Osteoblast (primary cell): ENCODE measurements at regions not wholly inside any gene's neighbourhood (a gene's known extent, or its start where the extent isn't known, plus 50 kb on each side); places are given as distances from the start of the nearest gene placed in this dataset.

ENCODE experiments used
- DNase-seq: peaks from one replicate; pipeline ENCODE4 v3.0.0; 2011; ENCODE audit warnings: low spot score, mixed read lengths; ENCODE audit not compliant: insufficient read length; ENCODE audit errors: missing footprints
- H2AFZ ChIP-seq: 2 replicates; pipeline ENCODE4 v1.6.0; 2011; ENCODE audit warnings: mild to moderate bottlenecking, low read length
- H3K27ac ChIP-seq: 2 replicates; pipeline ENCODE4 v1.5.1; 2011; ENCODE audit warnings: mild to moderate bottlenecking, low read depth, low read length, moderate library complexity
- H3K27me3 ChIP-seq: 2 replicates; pipeline ENCODE4 v1.6.0; 2012; ENCODE audit warnings: mild to moderate bottlenecking, control low read depth, inconsistent platforms, low read length, moderate library complexity; ENCODE audit not compliant: insufficient read depth
- H3K36me3 ChIP-seq: 2 replicates; pipeline ENCODE4 v1.5.1; 2011; ENCODE audit warnings: mild to moderate bottlenecking, low read length, control low read depth, moderate library complexity; ENCODE audit not compliant: insufficient read depth
- H3K4me1 ChIP-seq: 2 replicates; pipeline ENCODE4 v1.5.1; 2011; ENCODE audit warnings: mild to moderate bottlenecking, low read length, control low read depth, moderate library complexity; ENCODE audit not compliant: insufficient read depth
- H3K4me2 ChIP-seq: 2 replicates; pipeline ENCODE4 v1.6.0; 2011; ENCODE audit warnings: mild to moderate bottlenecking, low read length; ENCODE audit not compliant: insufficient read depth
- H3K4me3 ChIP-seq: fragments of 200-600 bp; sonication (generic); 3 replicates; pipeline ENCODE4 v1.5.1; 2012; ENCODE audit warnings: mild to moderate bottlenecking, low read length, inconsistent platforms; ENCODE audit not compliant: insufficient read depth
- H3K79me2 ChIP-seq: 2 replicates; pipeline ENCODE4 v1.6.0; 2012; ENCODE audit warnings: mild to moderate bottlenecking, low read length, control low read depth, inconsistent platforms; ENCODE audit not compliant: insufficient read depth
- H3K9me3 ChIP-seq: 2 replicates; pipeline ENCODE4 v1.5.1; 2011; ENCODE audit warnings: low read depth, low read length, control low read depth
- H4K20me1 ChIP-seq: 2 replicates; pipeline ENCODE4 v1.6.0; 2012; ENCODE audit warnings: mild to moderate bottlenecking, low read length, control low read depth; ENCODE audit not compliant: insufficient read depth
- CTCF ChIP-seq: IDR thresholded peaks from 2 replicates; pipeline ENCODE4 v1.5.1; 2011; ENCODE audit warnings: mild to moderate bottlenecking, low read depth, low read length, moderate library complexity; ENCODE audit errors: extremely low read depth

GRCh38 chr9:102652471-102652870, 342.7 kb upstream of the CYLC2 start:
- H3K27ac ChIP-seq = no peak overlapping the region
- H3K27me3 ChIP-seq = no peaks in the 10 kb centered on the region
- no peak overlapping the region for H3K4me3 ChIP-seq
- H3K4me1 ChIP-seq = no peaks in the 10 kb centered on the region
- no peaks in the 10 kb centered on the region for H4K20me1 ChIP-seq
- no peaks in the 10 kb centered on the region for H3K36me3 ChIP-seq
- no peak for DNase-seq
- H3K4me2 ChIP-seq = no peak overlapping the region
- no peaks in the 10 kb centered on the region for H3K9me3 ChIP-seq
- TF ChIP-seq CTCF = no peak
- H3K79me2 ChIP-seq = no peaks in the 10 kb centered on the region
- H2AFZ ChIP-seq = no peak overlapping the region

- Histone ChIP-seq H3K9me3 (no peaks in the 10 kb centered on the region), H3K79me2 (no peaks in the 10 kb centered on the region), H3K36me3 (no peaks in the 10 kb centered on the region), H3K4me1 (no peaks in the 10 kb centered on the region), H4K20me1 (no peaks in the 10 kb centered on the region), H3K4me3 (no peak overlapping the region), H3K27me3 (no peaks in the 10 kb centered on the region), H3K4me2 (no peak overlapping the region), H2AFZ (no peak overlapping the region), H3K27ac (no peak overlapping the region)
- TF ChIP-seq CTCF = no peak
- DNase-seq = no peak
Measured at GRCh38 chr9:102650896-102651295, 344.2 kb upstream of the CYLC2 start.

GRCh38 chr9:102642651-102643050, 352.5 kb upstream of the CYLC2 start:
- H3K4me1 ChIP-seq = no peaks in the 10 kb centered on the region
- no peaks in the 10 kb centered on the region for H3K27me3 ChIP-seq
- no peak overlapping the region for H3K27ac ChIP-seq
- no peaks in the 10 kb centered on the region for H3K36me3 ChIP-seq
- no peak overlapping the region for H2AFZ ChIP-seq
- TF ChIP-seq CTCF = no peak
- no peak overlapping the region for H3K4me3 ChIP-seq
- H3K9me3 ChIP-seq = peaks cover 4% of the 10 kb centered on the region
- no peak overlapping the region for H3K4me2 ChIP-seq
- no peaks in the 10 kb centered on the region for H3K79me2 ChIP-seq
- H4K20me1 ChIP-seq = no peaks in the 10 kb centered on the region
- DNase-seq = no peak

GRCh38 chr9:102631559-102631958, 363.6 kb upstream of the CYLC2 start:
- Histone ChIP-seq H3K4me2 (no peak overlapping the region), H2AFZ (no peak overlapping the region), H3K27me3 (no peaks in the 10 kb centered on the region), H3K4me3 (no peak overlapping the region), H3K9me3 (peaks cover 2% of the 10 kb centered on the region), H3K36me3 (no peaks in the 10 kb centered on the region), H3K79me2 (no peaks in the 10 kb centered on the region), H3K27ac (no peak overlapping the region), H3K4me1 (no peaks in the 10 kb centered on the region), H4K20me1 (no peaks in the 10 kb centered on the region)
- no peak for DNase-seq
- TF ChIP-seq CTCF = no peak
